Keratinocyte (primary cell): ENCODE measurements at regions not wholly inside any gene's neighbourhood (a gene's known extent, or its start where the extent isn't known, plus 50 kb on each side); places are given as distances from the start of the nearest gene placed in this dataset.
A peak's percentile ranks its signal among the peaks of the same experiment; 100 is the strongest.

Source experiments
- DNase-seq: peaks from one replicate; pipeline ENCODE4 v3.0.0-alpha.2; 2011; ENCODE audit warnings: low read depth, missing footprints, low spot score
- FAIRE-seq: peaks from 2 replicates; lab custom pipeline; 2011; peaks lifted over from hg19 to GRCh38; lab: Jason Lieb, UNC
- H2AFZ ChIP-seq: 2 replicates; pipeline ENCODE4 v1.6.0; 2012; ENCODE audit warnings: low read length, control low read depth, inconsistent platforms; ENCODE audit not compliant: control insufficient read depth
- H3K27ac ChIP-seq: 2 replicates; pipeline ENCODE4 v1.5.1; 2011; ENCODE audit warnings: low read length; ENCODE audit not compliant: control insufficient read depth, insufficient read depth
- H3K27me3 ChIP-seq: 3 replicates; pipeline ENCODE4 v1.6.0; 2011; ENCODE audit warnings: low read length; ENCODE audit not compliant: control insufficient read depth, insufficient read depth; ENCODE audit errors: extremely low read depth
- H3K36me3 ChIP-seq, 2 experiments: 2 replicates in 1 of 2; 3 replicates in 1 of 2; pipeline ENCODE4 v1.5.1; 2011; ENCODE audit warnings: low read length in 2 of 2, mild to moderate bottlenecking in 1 of 2; ENCODE audit not compliant: control insufficient read depth in 2 of 2, insufficient read depth in 2 of 2; ENCODE audit errors: extremely low read depth in 1 of 2
- H3K4me1 ChIP-seq: 3 replicates; pipeline ENCODE4 v1.5.1; 2011; ENCODE audit warnings: low read length; ENCODE audit not compliant: control insufficient read depth, insufficient read depth; ENCODE audit errors: extremely low read depth
- H3K4me2 ChIP-seq: 3 replicates; pipeline ENCODE4 v1.6.0; 2011; ENCODE audit warnings: low read depth, low read length; ENCODE audit not compliant: control insufficient read depth, insufficient read depth; ENCODE audit errors: extremely low read depth
- H3K4me3 ChIP-seq, 3 experiments: fragments of 200-600 bp in 1 of 3; sonication (generic) in 1 of 3; 2 replicates in 2 of 3; 3 replicates in 1 of 3; pipeline ENCODE4 v1.5.1; 2011 to 2016; ENCODE audit warnings: low read length in 3 of 3, mild to moderate bottlenecking in 3 of 3, control low read depth in 2 of 3, inconsistent platforms in 1 of 3, low read depth in 1 of 3, mixed read lengths in 1 of 3, mixed run types in 1 of 3, moderate library complexity in 1 of 3; ENCODE audit not compliant: control insufficient read depth in 2 of 3, insufficient read depth in 2 of 3; ENCODE audit errors: extremely low read depth in 1 of 3
- H3K79me2 ChIP-seq: 2 replicates; pipeline ENCODE4 v1.6.0; 2012; ENCODE audit warnings: low read length; ENCODE audit not compliant: control insufficient read depth, insufficient read depth
- H3K9ac ChIP-seq: 3 replicates; pipeline ENCODE4 v1.6.0; 2011; ENCODE audit warnings: low read length; ENCODE audit not compliant: control insufficient read depth, insufficient read depth; ENCODE audit errors: extremely low read depth
- H3K9me1 ChIP-seq: 3 replicates; pipeline ENCODE4 v1.6.0; 2011; ENCODE audit warnings: low read length; ENCODE audit not compliant: control insufficient read depth, insufficient read depth; ENCODE audit errors: extremely low read depth
- H3K9me3 ChIP-seq: 2 replicates; pipeline ENCODE4 v1.5.1; 2012; ENCODE audit warnings: low read depth, low read length; ENCODE audit not compliant: control insufficient read depth
- H4K20me1 ChIP-seq: 3 replicates; pipeline ENCODE4 v1.6.0; 2011; ENCODE audit warnings: low read length; ENCODE audit not compliant: control insufficient read depth, insufficient read depth; ENCODE audit errors: extremely low read depth
- CTCF ChIP-seq, 3 experiments: IDR thresholded peaks in 1 of 3; conservative IDR thresholded peaks in 1 of 3; optimal IDR thresholded peaks in 1 of 3; 2 replicates in 2 of 3; 3 replicates in 1 of 3; pipeline versions ENCODE3 to v1.5.1; 2011; ENCODE audit warnings: low read length in 3 of 3, mild to moderate bottlenecking in 3 of 3, moderate library complexity in 2 of 3, control low read depth in 1 of 3, inconsistent platforms in 1 of 3; ENCODE audit not compliant: insufficient read depth in 2 of 3; ENCODE audit errors: extremely low read depth in 1 of 3
- EZH2 ChIP-seq: IDR thresholded peaks from one replicate; pipeline ENCODE4 v1.6.1; 2012; ENCODE audit warnings: inconsistent platforms, mild to moderate bottlenecking, low read length, moderate library complexity
- dilution Hi-C: fragments of 300-500 bp; cut with MboI; formaldehyde crosslinking; loops from one replicate; pipeline ENCODE4 v1.7.0; 2020; ENCODE audit warnings: low sequenced_read_pairs; ENCODE audit not compliant: extremely low pct_ligation_motif_present

GRCh38 chr4:105061731-105062130 lies 84.9 kb upstream of the TET2 start:
- Histone ChIP-seq H3K9me1 (no peaks in the 10 kb centered on the region), H3K27ac (peak overlapping the region; percentile 55), H3K4me3 (peak overlapping the region in 2 of 3 experiments; percentile 14 to 19), H3K79me2 (no peaks in the 10 kb centered on the region), H3K4me2 (peak overlapping the region; percentile 61), H2AFZ (peak overlapping the region; percentile 25), H3K36me3 (no peaks in the 10 kb centered on the region), H3K27me3 (no peaks in the 10 kb centered on the region), H3K9ac (no peak overlapping the region), H4K20me1 (no peaks in the 10 kb centered on the region), H3K9me3 (no peaks in the 10 kb centered on the region), H3K4me1 (peaks cover 45% of the 10 kb centered on the region)
- dilution Hi-C loops: no loop called here
- no peak for TF ChIP-seq EZH2
- no peak for TF ChIP-seq CTCF (optimal IDR thresholded peaks at IDR 0.05 in 1 of 3, IDR thresholded peaks at IDR 0.05 in 1 of 3, conservative IDR thresholded peaks at IDR 0.05 in 1 of 3; ENCODE audit: extremely low read depth in 1 of 3, insufficient read depth in 2 of 3, low read length in 3 of 3)
- FAIRE-seq (no peak), DNase-seq (no peak)

- TF ChIP-seq EZH2 (no peak), CTCF (optimal IDR thresholded peaks at IDR 0.05 in 1 of 3, IDR thresholded peaks at IDR 0.05 in 1 of 3, conservative IDR thresholded peaks at IDR 0.05 in 1 of 3; ENCODE audit: extremely low read depth in 1 of 3, insufficient read depth in 2 of 3, low read length in 3 of 3) (no peak)
- Histone ChIP-seq H3K4me2 (no peak overlapping the region), H3K9me3 (no peaks in the 10 kb centered on the region), H3K9ac (no peak overlapping the region), H3K4me1 (peaks cover 6% of the 10 kb centered on the region), H2AFZ (no peak overlapping the region), H3K9me1 (no peaks in the 10 kb centered on the region), H4K20me1 (no peaks in the 10 kb centered on the region), H3K79me2 (no peaks in the 10 kb centered on the region), H3K27me3 (no peaks in the 10 kb centered on the region), H3K4me3 (no peak overlapping the region), H3K36me3 (no peaks in the 10 kb centered on the region), H3K27ac (no peak overlapping the region)
- DNase-seq (no peak), FAIRE-seq (no peak)
- dilution Hi-C loops: no loop called here
Observed at GRCh38 chr4:105066401-105066800, 80.3 kb upstream of the TET2 start.
